Liver (tissue), 8 donors: ENCODE measurements at regions not wholly inside any gene's neighbourhood (a gene's known extent, or its start where the extent isn't known, plus 50 kb on each side); places are given as distances from the start of the nearest gene placed in this dataset.

Experiments
- DNase-seq: peaks from one replicate; pipeline ENCODE4 v3.0.0-alpha.2; 2017; ENCODE audit warnings: low spot score
- H3K27ac ChIP-seq, 2 donors: one replicate each; pipeline ENCODE4 v1.7.0; 2013; ENCODE audit warnings: inconsistent platforms in 2 of 2, low read length in 2 of 2, control low read depth in 1 of 2, low read depth in 1 of 2, mild to moderate bottlenecking in 1 of 2
- H3K27me3 ChIP-seq, 4 donors: one replicate each; pipeline versions ENCODE4 v1.6.1 to v1.7.0; 2013; ENCODE audit warnings: low read length in 3 of 4, inconsistent platforms in 1 of 4, mild to moderate bottlenecking in 1 of 4, moderate library complexity in 1 of 4; ENCODE audit not compliant: control insufficient read depth in 4 of 4, insufficient read depth in 4 of 4
- H3K36me3 ChIP-seq, 4 donors: one replicate each; pipeline versions ENCODE4 v1.6.1 to v1.7.0; 2013; ENCODE audit warnings: low read length in 3 of 4, mild to moderate bottlenecking in 3 of 4, low read depth in 1 of 4, moderate library complexity in 1 of 4; ENCODE audit not compliant: control insufficient read depth in 4 of 4, insufficient read depth in 3 of 4
- H3K4me1 ChIP-seq, 4 donors: one replicate each; pipeline versions ENCODE4 v1.6.1 to v1.7.0; 2013; ENCODE audit warnings: low read length in 3 of 4, mild to moderate bottlenecking in 3 of 4, moderate library complexity in 1 of 4; ENCODE audit not compliant: control insufficient read depth in 4 of 4, insufficient read depth in 4 of 4
- H3K4me3 ChIP-seq, 3 donors: one replicate each; pipeline versions ENCODE4 v1.6.1 to v1.7.0; 2013; ENCODE audit warnings: low read length in 3 of 3, control low read depth in 1 of 3, low read depth in 1 of 3, mild to moderate bottlenecking in 1 of 3
- H3K9ac ChIP-seq, 2 donors: one replicate each; pipeline ENCODE4 v1.7.0; 2013; ENCODE audit warnings: low read length in 2 of 2, mild to moderate bottlenecking in 2 of 2, moderate library complexity in 2 of 2, control low read depth in 1 of 2, low read depth in 1 of 2
- H3K9me3 ChIP-seq, 4 donors: one replicate each; pipeline versions ENCODE4 v1.6.1 to v1.7.0; 2013; ENCODE audit warnings: low read length in 3 of 4; ENCODE audit not compliant: control insufficient read depth in 4 of 4
- CTCF ChIP-seq: fragments of 150-350 bp; IDR thresholded peaks from 2 replicates; pipeline ENCODE4 v1.5.1; 2017; ENCODE audit warnings: improper control_type of control experiment, low read depth, low read length; ENCODE audit not compliant: missing input control
- EGR1 ChIP-seq, 2 donors: IDR thresholded peaks; 2 replicates each; pipeline ENCODE4 v1.6.1; 2016 to 2018; ENCODE audit warnings: antibody characterized with exemption in 2 of 2, low read depth in 2 of 2
- FOXA1 ChIP-seq: IDR thresholded peaks from 2 replicates; pipeline ENCODE4 v1.6.1; 2016; ENCODE audit warnings: antibody characterized with exemption
- GABPA ChIP-seq, 2 donors: IDR thresholded peaks in 1 of 2; conservative IDR thresholded peaks in 1 of 2; 2 replicates each; pipeline ENCODE4 v1.6.1; 2016; ENCODE audit warnings: antibody characterized with exemption in 2 of 2, mild to moderate bottlenecking in 1 of 2, moderate library complexity in 1 of 2
- HNF4A ChIP-seq, 2 donors: conservative IDR thresholded peaks; 2 replicates each; pipeline ENCODE4 v1.6.1; 2016; ENCODE audit warnings: antibody characterized with exemption in 2 of 2, mild to moderate bottlenecking in 2 of 2
- HNF4G ChIP-seq: IDR thresholded peaks from 2 replicates; pipeline ENCODE4 v1.6.1; 2016; ENCODE audit warnings: antibody characterized with exemption
- JUND ChIP-seq, 2 donors: IDR thresholded peaks; 2 replicates each; pipeline ENCODE4 v1.6.1; 2016; ENCODE audit warnings: antibody characterized with exemption in 2 of 2
- NR2F2 ChIP-seq: IDR thresholded peaks from 2 replicates; pipeline ENCODE4 v1.6.1; 2016; ENCODE audit warnings: antibody characterized with exemption
- RAD21 ChIP-seq, 2 donors: IDR thresholded peaks; 2 replicates each; pipeline ENCODE4 v1.6.1; 2016; ENCODE audit warnings: antibody characterized with exemption in 2 of 2, mild to moderate bottlenecking in 2 of 2
- REST ChIP-seq: IDR thresholded peaks from 2 replicates; pipeline ENCODE4 v1.6.1; 2016; ENCODE audit warnings: antibody characterized with exemption, mild to moderate bottlenecking
- RXRA ChIP-seq, 2 donors: IDR thresholded peaks; 2 replicates each; pipeline ENCODE4 v1.6.1; 2017 to 2018; ENCODE audit warnings: antibody characterized with exemption in 2 of 2, mild to moderate bottlenecking in 1 of 2
- SP1 ChIP-seq: IDR thresholded peaks from 2 replicates; pipeline ENCODE4 v1.6.1; 2018; ENCODE audit warnings: antibody characterized with exemption, mild to moderate bottlenecking
- TAF1 ChIP-seq: conservative IDR thresholded peaks from 2 replicates; pipeline ENCODE4 v1.6.1; 2016; ENCODE audit warnings: antibody characterized with exemption, mild to moderate bottlenecking
- YY1 ChIP-seq: IDR thresholded peaks from 2 replicates; pipeline ENCODE4 v1.6.1; 2016; ENCODE audit warnings: antibody characterized with exemption, mild to moderate bottlenecking
- WGBS: extraction: QIAGEN DNeasy Blood & Tissue Kit; methylation state at CpG from one replicate; pipeline ENCODE4 v1.1.7; 2013; 5-methylcytosine and 5-hydroxymethylcytosine counted together
- TF ChIP-seq, protein P1 (sequence below): IDR thresholded peaks from 2 replicates; pipeline ENCODE4 v1.6.1; 2016; ENCODE audit warnings: antibody characterized with exemption
- TF ChIP-seq, protein P2 (sequence below): IDR thresholded peaks from 2 replicates; pipeline ENCODE4 v1.6.1; 2016; ENCODE audit warnings: antibody characterized with exemption
- donor health status: healthy.
- donor health status: healthy.
- donor health status: healthy.
- donor health status: healthy.
- donor health status: healthy.

GRCh38 chr12:77559400-77560074, 271.2 kb upstream of the NAV3 start:
- TF ChIP-seq EGR1 (IDR thresholded peaks at IDR 0.05; ENCODE audit: low read depth in 2 of 2) (no peak), REST (no peak), JUND (IDR thresholded peaks at IDR 0.05) (no peak), CTCF (no peak), FOXA1 (no peak)
- TF ChIP-seq, protein P1, sequence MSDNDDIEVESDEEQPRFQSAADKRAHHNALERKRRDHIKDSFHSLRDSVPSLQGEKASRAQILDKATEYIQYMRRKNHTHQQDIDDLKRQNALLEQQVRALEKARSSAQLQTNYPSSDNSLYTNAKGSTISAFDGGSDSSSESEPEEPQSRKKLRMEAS = no peak
- WGBS = 85% methylated on average over 12 of the region's 12 CpGs
- no peaks in the 10 kb centered on the region for H3K4me1 ChIP-seq

GRCh38 chr12:77555074-77555473, 275.6 kb upstream of the NAV3 start:
- WGBS = 78% methylated on average over 4 of the region's 4 CpGs
- Histone ChIP-seq H3K27me3 (no peaks in the 10 kb centered on the region), H3K9ac (no peak overlapping the region), H3K4me3 (no peak overlapping the region), H3K9me3 (no peaks in the 10 kb centered on the region), H3K27ac (no peak overlapping the region), H3K4me1 (no peaks in the 10 kb centered on the region), H3K36me3 (no peaks in the 10 kb centered on the region)
- no peak for DNase-seq
- no peak for TF ChIP-seq REST
- TF ChIP-seq, protein P1 = no peak
- no peak for TF ChIP-seq GABPA (IDR thresholded peaks at IDR 0.05 in 1 of 2, conservative IDR thresholded peaks at IDR 0.05 in 1 of 2)
- no peak for TF ChIP-seq NR2F2
- TF ChIP-seq RXRA (IDR thresholded peaks at IDR 0.05) = no peak
- TF ChIP-seq SP1 = no peak
- TF ChIP-seq JUND (IDR thresholded peaks at IDR 0.05) = no peak
- TF ChIP-seq HNF4A (conservative IDR thresholded peaks at IDR 0.05) = no peak
- TF ChIP-seq YY1 = no peak
- TF ChIP-seq TAF1 = no peak
- TF ChIP-seq EGR1 (IDR thresholded peaks at IDR 0.05; ENCODE audit: low read depth in 2 of 2) = no peak
- no peak for TF ChIP-seq FOXA1
- TF ChIP-seq, protein P2, sequence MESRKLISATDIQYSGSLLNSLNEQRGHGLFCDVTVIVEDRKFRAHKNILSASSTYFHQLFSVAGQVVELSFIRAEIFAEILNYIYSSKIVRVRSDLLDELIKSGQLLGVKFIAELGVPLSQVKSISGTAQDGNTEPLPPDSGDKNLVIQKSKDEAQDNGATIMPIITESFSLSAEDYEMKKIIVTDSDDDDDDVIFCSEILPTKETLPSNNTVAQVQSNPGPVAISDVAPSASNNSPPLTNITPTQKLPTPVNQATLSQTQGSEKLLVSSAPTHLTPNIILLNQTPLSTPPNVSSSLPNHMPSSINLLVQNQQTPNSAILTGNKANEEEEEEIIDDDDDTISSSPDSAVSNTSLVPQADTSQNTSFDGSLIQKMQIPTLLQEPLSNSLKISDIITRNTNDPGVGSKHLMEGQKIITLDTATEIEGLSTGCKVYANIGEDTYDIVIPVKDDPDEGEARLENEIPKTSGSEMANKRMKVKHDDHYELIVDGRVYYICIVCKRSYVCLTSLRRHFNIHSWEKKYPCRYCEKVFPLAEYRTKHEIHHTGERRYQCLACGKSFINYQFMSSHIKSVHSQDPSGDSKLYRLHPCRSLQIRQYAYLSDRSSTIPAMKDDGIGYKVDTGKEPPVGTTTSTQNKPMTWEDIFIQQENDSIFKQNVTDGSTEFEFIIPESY = no peak
- TF ChIP-seq HNF4G = no peak
- no peak for TF ChIP-seq RAD21 (IDR thresholded peaks at IDR 0.05)

More at GRCh38 chr12:77559400-77560074, 271.2 kb upstream of the NAV3 start:
- Histone ChIP-seq H3K36me3 (no peaks in the 10 kb centered on the region), H3K27me3 (no peaks in the 10 kb centered on the region), H3K9ac (no peak overlapping the region), H3K9me3 (no peaks in the 10 kb centered on the region), H3K4me3 (no peak overlapping the region), H3K27ac (no peak overlapping the region)
- DNase-seq = no peak
